HG03558 (cell line): ENCODE measurements at regions not wholly inside any gene's neighbourhood (a gene's known extent, or its start where the extent isn't known, plus 50 kb on each side); places are given as distances from the start of the nearest gene placed in this dataset.

Experiments
- ATAC-seq: cut with Tn5 transposase; IDR thresholded peaks from one replicate; pipeline ENCODE4 v1.9.1; 2021; ENCODE audit warnings: moderate number of reproducible peaks; ENCODE audit not compliant: unreplicated experiment; ENCODE audit errors: extremely low read depth

GRCh38 chr16:86765389-86766026 lies 187.2 kb downstream of the FOXL1 start:
- no peak for ATAC-seq

GRCh38 chr16:86766700-86767099 lies 188.4 kb downstream of the FOXL1 start:
- ATAC-seq = no peak

GRCh38 chr16:86768228-86768791 lies 190.0 kb downstream of the FOXL1 start:
- no peak for ATAC-seq

DNA sequence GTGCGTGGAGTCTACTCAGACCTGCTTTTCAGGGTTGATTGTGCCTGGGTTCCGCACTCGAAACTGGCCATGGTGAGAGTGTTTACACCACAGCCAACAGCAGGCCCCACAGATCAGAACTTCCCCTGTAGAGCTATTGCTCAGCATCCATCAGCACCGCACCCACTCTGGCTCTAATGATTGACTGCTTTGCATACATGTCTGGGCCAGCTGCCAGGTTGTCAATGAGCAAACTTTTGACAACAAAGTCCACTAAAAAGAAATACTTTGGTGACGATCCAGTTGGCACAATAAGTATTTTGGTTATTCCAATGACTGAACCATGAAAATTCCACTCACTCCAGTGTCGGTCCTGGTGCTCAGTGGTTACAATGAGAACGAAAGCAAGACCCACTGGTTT lies 190.7 kb downstream of the FOXL1 start:
- no peak for ATAC-seq

GRCh38 chr16:86771506-86772460 lies 193.4 kb downstream of the FOXL1 start:
- ATAC-seq = no peak

GRCh38 chr16:86772671-86773353 lies 194.5 kb downstream of the FOXL1 start:
- ATAC-seq = no peak

- no peak for ATAC-seq
These were observed 195.0 kb downstream of the FOXL1 start for GRCh38 chr16:86773354-86773715.

GRCh38 chr16:86774931-86775330 lies 196.6 kb downstream of the FOXL1 start:
- no peak for ATAC-seq

DNA sequence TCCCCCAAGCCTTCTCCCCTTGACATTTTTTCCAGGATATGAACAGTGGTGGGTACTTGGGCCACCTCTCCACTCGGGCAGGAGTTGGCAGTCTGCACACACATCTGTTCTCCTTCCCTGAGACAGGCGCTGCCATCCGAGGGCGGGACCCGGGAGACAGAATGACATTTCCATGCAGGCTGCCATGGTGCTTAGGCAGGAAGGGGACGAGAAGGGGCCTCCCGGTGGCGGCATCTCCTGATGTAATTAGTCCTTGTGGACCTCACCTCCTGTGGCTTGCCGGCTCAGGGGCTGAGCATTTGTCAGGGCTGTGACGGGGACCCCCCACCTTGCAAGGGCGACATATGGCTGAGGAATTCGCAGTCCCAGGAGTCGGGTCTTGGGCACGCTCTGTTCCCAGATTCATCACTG lies 197.2 kb downstream of the FOXL1 start:
- no peak for ATAC-seq

- ATAC-seq = no peak
These were observed 199.1 kb downstream of the FOXL1 start for GRCh38 chr16:86777381-86777946.

- no peak for ATAC-seq
These were observed 199.9 kb downstream of the FOXL1 start for GRCh38 chr16:86778108-86778745.

DNA sequence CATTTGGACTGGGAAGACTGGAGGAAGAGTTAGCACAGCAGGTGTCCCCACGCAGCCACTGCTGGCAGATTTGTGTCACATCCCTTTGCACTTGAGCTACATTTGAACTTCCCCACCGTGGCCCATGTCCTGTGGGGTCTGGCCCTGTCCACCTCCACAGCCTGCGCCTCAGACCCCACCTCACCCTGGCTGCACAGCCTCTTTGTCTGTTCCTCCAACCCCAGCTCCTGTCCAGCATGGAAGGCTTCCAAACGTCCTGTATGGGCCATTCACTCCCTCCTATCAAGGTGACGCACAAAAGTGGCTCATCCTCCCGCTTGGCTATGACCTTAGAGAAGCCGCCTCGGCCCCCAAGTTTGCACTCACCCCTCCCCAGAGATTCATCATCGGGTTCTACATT lies 200.6 kb downstream of the FOXL1 start:
- no peak for ATAC-seq

DNA sequence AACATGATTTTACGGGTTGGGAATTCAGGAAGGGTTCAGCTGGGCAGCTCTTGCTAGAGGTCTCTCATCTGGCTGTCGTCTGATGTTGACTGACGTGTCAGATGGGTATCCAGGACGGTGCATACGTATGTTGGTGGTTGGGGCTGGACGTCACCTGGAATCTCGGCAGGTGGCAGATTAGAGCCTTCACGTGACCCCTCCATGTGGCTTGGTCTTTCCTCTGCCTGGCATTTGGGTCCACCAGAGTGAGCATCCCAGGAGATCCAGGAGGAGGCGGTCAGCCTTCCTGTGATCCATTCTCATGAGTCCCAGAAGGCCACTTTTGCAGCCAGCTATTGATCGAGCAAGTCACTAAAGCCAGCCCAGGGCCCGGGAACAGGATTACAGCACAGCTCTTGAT lies 202.7 kb downstream of the FOXL1 start:
- ATAC-seq = no peak

GRCh38 chr16:86783636-86784626 lies 205.6 kb downstream of the FOXL1 start:
- no peak for ATAC-seq

DNA sequence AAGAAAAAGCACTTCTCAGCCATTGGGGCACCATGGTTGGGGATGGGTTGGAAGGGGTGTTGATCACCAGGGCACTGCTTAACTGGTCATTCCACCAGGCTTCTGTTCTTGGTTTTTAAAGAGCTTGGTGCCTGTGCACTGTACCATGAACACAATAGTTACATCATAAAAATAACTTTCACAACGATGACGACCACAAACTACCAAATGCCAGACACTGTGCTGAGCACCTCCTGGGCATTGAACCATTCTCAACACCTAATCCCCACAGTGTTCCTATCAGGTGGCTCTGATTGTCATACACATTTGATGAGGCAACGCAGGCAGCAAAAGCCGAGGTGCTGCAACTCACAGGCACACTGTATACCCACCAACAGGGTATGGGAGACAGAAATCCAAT lies 208.0 kb downstream of the FOXL1 start:
- no peak for ATAC-seq

GRCh38 chr16:86786994-86787393 lies 208.6 kb downstream of the FOXL1 start:
- ATAC-seq = no peak

DNA sequence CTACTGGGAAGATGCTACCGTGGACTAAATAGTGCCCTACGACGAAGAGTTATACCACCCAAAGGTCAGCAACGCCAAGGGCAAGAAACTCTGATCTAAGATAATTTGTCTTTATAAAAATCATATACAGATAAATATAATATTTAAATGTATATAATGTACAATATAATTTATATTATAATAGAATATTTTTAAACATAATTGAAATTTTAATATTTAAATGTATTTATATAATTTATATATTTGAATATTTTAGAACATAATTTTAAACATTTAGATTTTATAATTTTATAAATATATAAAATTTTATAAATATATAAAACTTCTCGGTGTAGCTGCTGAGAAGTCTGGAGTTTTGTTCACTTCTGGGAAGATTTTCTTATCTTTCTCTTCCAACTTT lies 209.2 kb downstream of the FOXL1 start:
- ATAC-seq = no peak

DNA sequence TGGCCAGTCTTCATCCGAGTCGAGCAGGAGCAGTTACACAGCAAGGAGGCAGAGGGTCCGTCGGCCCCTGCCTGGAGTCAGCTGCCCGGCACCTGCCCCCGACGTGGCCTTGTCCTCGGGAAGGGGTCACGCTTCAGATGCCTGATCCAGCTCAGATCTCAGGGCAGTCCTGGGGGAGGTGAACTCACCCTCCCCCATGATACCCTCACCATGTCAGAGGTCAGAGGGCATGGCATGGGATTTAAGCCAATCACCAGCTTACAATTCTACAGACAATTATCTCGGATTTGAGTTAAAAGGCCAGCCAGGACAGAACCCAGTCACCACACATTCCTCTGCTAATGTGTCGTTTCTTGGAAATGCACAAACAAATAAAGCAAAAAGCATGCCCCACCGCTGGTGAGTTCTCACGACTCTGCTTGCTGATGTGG lies 211.3 kb downstream of the FOXL1 start:
- ATAC-seq = no peak
